ENCODE measurements at regions not wholly inside any gene's neighbourhood (a gene's known extent, or its start where the extent isn't known, plus 50 kb on each side); places are given as distances from the start of the nearest gene placed in this dataset.

- Histone ChIP-seq H3K27ac (ENCODE audit: low read depth, low read length, poor library complexity, severe bottlenecking) (no peak overlapping the region), H3K27me3 (replicated peaks; ENCODE audit: insufficient read depth, low read depth, low read length, poor library complexity) (no peaks in the 10 kb centered on the region), H3K4me1 (ENCODE audit: insufficient read depth, low read length, poor library complexity, severe bottlenecking) (no peaks in the 10 kb centered on the region), H3K9me3 (ENCODE audit: low read depth, low read length, poor library complexity, severe bottlenecking) (peaks cover 12% of the 10 kb centered on the region), H3K36me3 (ENCODE audit: insufficient read depth, low read length, poor library complexity, severe bottlenecking) (no peaks in the 10 kb centered on the region), H3K4me3 (ENCODE audit: low read depth, low read length, poor library complexity, severe bottlenecking) (no peak overlapping the region)
- TF ChIP-seq EZH2 (IDR thresholded peaks at IDR 0.05; ENCODE audit: borderline replicate concordance, low read depth, low read length, poor library complexity, severe bottlenecking) (no peak), CTCF (conservative IDR thresholded peaks at IDR 0.05; ENCODE audit: low read depth, low read length) (no peak)
- no TSS peak for BruUV-seq (replicated peaks)
- DNase-seq (ENCODE audit: low spot score), result no peak
- intact Hi-C loops (cut with micrococcal nuclease; ENCODE audit: unreplicated experiment), result no loop called here
- CTCF ChIA-PET, result no interaction called here
- POLR2A ChIA-PET (ENCODE audit: low non-redundant PET), result no interaction called here
Observed at GRCh38 chr2:7658486-7658885, 741.3 kb downstream of the RNF144A start.

- no peaks in the 10 kb centered on the region for H3K27me3 ChIP-seq (replicated peaks; ENCODE audit: insufficient read depth, low read depth, low read length, poor library complexity)
- no peak overlapping the region for H3K4me3 ChIP-seq (ENCODE audit: low read depth, low read length, poor library complexity, severe bottlenecking)
- ChIA-PET CTCF (no interaction called here), POLR2A (ENCODE audit: low non-redundant PET) (no interaction called here)
- BruUV-seq (replicated peaks), result no TSS peak
- no peak overlapping the region for H3K27ac ChIP-seq (ENCODE audit: low read depth, low read length, poor library complexity, severe bottlenecking)
- no peaks in the 10 kb centered on the region for H3K36me3 ChIP-seq (ENCODE audit: insufficient read depth, low read length, poor library complexity, severe bottlenecking)
- no peaks in the 10 kb centered on the region for H3K4me1 ChIP-seq (ENCODE audit: insufficient read depth, low read length, poor library complexity, severe bottlenecking)
- TF ChIP-seq EZH2 (IDR thresholded peaks at IDR 0.05; ENCODE audit: borderline replicate concordance, low read depth, low read length, poor library complexity, severe bottlenecking) (no peak), CTCF (conservative IDR thresholded peaks at IDR 0.05; ENCODE audit: low read depth, low read length) (no peak)
- intact Hi-C loops (cut with micrococcal nuclease; ENCODE audit: unreplicated experiment), result no loop called here
- DNase-seq (ENCODE audit: low spot score), result no peak
- peaks cover 5% of the 10 kb centered on the region for H3K9me3 ChIP-seq (ENCODE audit: low read depth, low read length, poor library complexity, severe bottlenecking)
Observed at GRCh38 chr2:7660816-7661215, 743.6 kb downstream of the RNF144A start.

DNA sequence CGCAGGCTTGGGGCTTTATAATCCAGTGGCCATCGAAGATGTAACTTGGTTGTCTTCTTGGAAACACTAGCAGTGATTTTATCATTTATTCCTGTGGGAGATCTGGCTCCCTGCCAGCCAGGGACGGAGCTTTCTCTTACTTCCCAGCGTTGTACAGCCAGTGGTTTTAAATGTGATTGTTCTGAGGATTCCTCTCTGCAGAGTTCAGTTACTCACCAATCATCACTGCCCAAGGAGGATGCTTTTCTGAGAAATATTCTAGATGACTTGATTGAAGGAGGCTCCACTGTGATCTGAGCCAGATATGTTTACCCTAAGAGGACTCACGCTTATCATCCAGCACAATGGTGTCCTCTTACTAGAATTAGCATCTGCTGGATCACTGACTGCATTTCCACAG is 744.3 kb downstream of the RNF144A start:
- no peak for TF ChIP-seq EZH2 (IDR thresholded peaks at IDR 0.05; ENCODE audit: borderline replicate concordance, low read depth, low read length, poor library complexity, severe bottlenecking)
- no peak for TF ChIP-seq CTCF (conservative IDR thresholded peaks at IDR 0.05; ENCODE audit: low read depth, low read length)
- Histone ChIP-seq H3K4me1 (ENCODE audit: insufficient read depth, low read length, poor library complexity, severe bottlenecking) (no peaks in the 10 kb centered on the region), H3K27ac (ENCODE audit: low read depth, low read length, poor library complexity, severe bottlenecking) (no peak overlapping the region), H3K9me3 (ENCODE audit: low read depth, low read length, poor library complexity, severe bottlenecking) (peaks cover 5% of the 10 kb centered on the region), H3K36me3 (ENCODE audit: insufficient read depth, low read length, poor library complexity, severe bottlenecking) (no peaks in the 10 kb centered on the region), H3K27me3 (replicated peaks; ENCODE audit: insufficient read depth, low read depth, low read length, poor library complexity) (no peaks in the 10 kb centered on the region), H3K4me3 (ENCODE audit: low read depth, low read length, poor library complexity, severe bottlenecking) (no peak overlapping the region)
- ChIA-PET POLR2A (ENCODE audit: low non-redundant PET) (no interaction called here), CTCF (no interaction called here)
- intact Hi-C loops (cut with micrococcal nuclease; ENCODE audit: unreplicated experiment), result no loop called here
- no peak for DNase-seq (ENCODE audit: low spot score)
- BruUV-seq (replicated peaks), result no TSS peak
